ENCODE measurements at regions not wholly inside any gene's neighbourhood (a gene's known extent, or its start where the extent isn't known, plus 50 kb on each side); places are given as distances from the start of the nearest gene placed in this dataset.

DNA sequence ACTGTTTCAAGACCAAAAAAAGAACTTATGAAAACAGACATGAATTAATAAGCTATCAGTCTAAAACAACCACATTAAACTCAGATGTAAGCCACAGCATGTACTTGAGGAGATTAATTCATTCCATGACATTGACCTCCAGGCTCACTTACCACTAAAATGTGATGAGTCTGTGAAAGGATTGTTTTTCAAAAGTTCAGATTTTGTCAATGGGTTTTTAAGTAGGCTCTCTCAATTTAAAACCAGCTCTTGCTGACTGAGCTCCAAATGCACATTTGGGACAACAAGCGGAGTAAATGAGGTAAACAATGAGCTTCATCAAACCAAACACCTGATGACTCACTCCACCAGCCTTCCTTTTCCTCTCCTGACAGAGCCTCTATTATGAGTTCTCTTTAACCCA lies 197.0 kb downstream of the SIM1 start:
- TF ChIP-seq, protein P1, sequence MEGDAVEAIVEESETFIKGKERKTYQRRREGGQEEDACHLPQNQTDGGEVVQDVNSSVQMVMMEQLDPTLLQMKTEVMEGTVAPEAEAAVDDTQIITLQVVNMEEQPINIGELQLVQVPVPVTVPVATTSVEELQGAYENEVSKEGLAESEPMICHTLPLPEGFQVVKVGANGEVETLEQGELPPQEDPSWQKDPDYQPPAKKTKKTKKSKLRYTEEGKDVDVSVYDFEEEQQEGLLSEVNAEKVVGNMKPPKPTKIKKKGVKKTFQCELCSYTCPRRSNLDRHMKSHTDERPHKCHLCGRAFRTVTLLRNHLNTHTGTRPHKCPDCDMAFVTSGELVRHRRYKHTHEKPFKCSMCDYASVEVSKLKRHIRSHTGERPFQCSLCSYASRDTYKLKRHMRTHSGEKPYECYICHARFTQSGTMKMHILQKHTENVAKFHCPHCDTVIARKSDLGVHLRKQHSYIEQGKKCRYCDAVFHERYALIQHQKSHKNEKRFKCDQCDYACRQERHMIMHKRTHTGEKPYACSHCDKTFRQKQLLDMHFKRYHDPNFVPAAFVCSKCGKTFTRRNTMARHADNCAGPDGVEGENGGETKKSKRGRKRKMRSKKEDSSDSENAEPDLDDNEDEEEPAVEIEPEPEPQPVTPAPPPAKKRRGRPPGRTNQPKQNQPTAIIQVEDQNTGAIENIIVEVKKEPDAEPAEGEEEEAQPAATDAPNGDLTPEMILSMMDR (IDR thresholded peaks at IDR 0.05; ENCODE audit: insufficient read depth, low read length, poor library complexity, severe bottlenecking): no peak
- no peak for TF ChIP-seq EZH2phosphoT487 (conservative IDR thresholded peaks at IDR 0.05; ENCODE audit: low read length)
